SK-N-SH treated with all-trans-retinoic acid at 6 μM for 48 hours (cell line): ENCODE measurements at regions not wholly inside any gene's neighbourhood (a gene's known extent, or its start where the extent isn't known, plus 50 kb on each side); places are given as distances from the start of the nearest gene placed in this dataset.

Source experiments
- ATAC-seq: fragments of 200-7000 bp; cut with Tn5 transposase; 3 replicates; pipeline ENCODE4 v1.9.1; 2020; ENCODE audit warnings: mild to moderate bottlenecking, moderate library complexity
- ARNTL ChIP-seq: fragments of 450-650 bp; formaldehyde crosslinking; IDR thresholded peaks from 2 replicates; pipeline ENCODE4 v1.5.0; 2020; ENCODE audit warnings: low read depth, mild to moderate bottlenecking, moderate library complexity, borderline replicate concordance
- BACH2 ChIP-seq: fragments of 250-450 bp; sonication (Bioruptor Pico); IDR thresholded peaks from 2 replicates; pipeline ENCODE4 v1.9.0; 2021; ENCODE audit warnings: mild to moderate bottlenecking, borderline replicate concordance
- CSDC2 ChIP-seq: fragments of 250-450 bp; sonication (Bioruptor Pico); IDR thresholded peaks from 2 replicates; pipeline ENCODE4 v1.5.0; 2020; ENCODE audit warnings: mild to moderate bottlenecking, moderate library complexity
- CSRNP3 ChIP-seq: fragments of 250-450 bp; sonication (Bioruptor Pico); IDR thresholded peaks from 2 replicates; pipeline ENCODE4 v1.5.1; 2021; ENCODE audit warnings: mild to moderate bottlenecking, moderate library complexity
- ESRRG ChIP-seq: fragments of 250-450 bp; sonication (Bioruptor Pico); IDR thresholded peaks from 2 replicates; pipeline ENCODE4 v1.6.1; 2021; ENCODE audit warnings: mild to moderate bottlenecking
- GLIS3 ChIP-seq: fragments of 250-450 bp; sonication (Bioruptor Pico); IDR thresholded peaks from 2 replicates; pipeline ENCODE4 v1.5.0; 2020; ENCODE audit warnings: mild to moderate bottlenecking, moderate library complexity
- ISL1 ChIP-seq: fragments of 250-450 bp; sonication (Bioruptor Pico); IDR thresholded peaks from 2 replicates; pipeline ENCODE4 v2.1.2; 2022; ENCODE audit warnings: mild to moderate bottlenecking, moderate library complexity
- OSR1 ChIP-seq: fragments of 250-450 bp; sonication (Bioruptor Pico); IDR thresholded peaks from 2 replicates; pipeline ENCODE4 v1.8.0; 2022; ENCODE audit warnings: moderate library complexity, mild to moderate bottlenecking, inconsistent platforms
- PPARA ChIP-seq: fragments of 250-450 bp; sonication (Bioruptor Pico); IDR thresholded peaks from 2 replicates; pipeline ENCODE4 v1.5.0; 2020; ENCODE audit warnings: mild to moderate bottlenecking, borderline replicate concordance
- SNAI2 ChIP-seq: fragments of 250-450 bp; sonication (Bioruptor Pico); IDR thresholded peaks from 2 replicates; pipeline ENCODE4 v1.5.0; 2020; ENCODE audit warnings: mild to moderate bottlenecking, moderate library complexity
- TCF4 ChIP-seq: fragments of 250-450 bp; sonication (Bioruptor Pico); IDR thresholded peaks from 2 replicates; pipeline ENCODE4 v1.8.0; 2021; ENCODE audit warnings: mild to moderate bottlenecking, moderate library complexity, borderline replicate concordance
- TOX ChIP-seq: fragments of 250-450 bp; sonication (Bioruptor Pico); IDR thresholded peaks from 2 replicates; pipeline ENCODE4 v1.8.0; 2021; ENCODE audit warnings: mild to moderate bottlenecking, moderate library complexity, borderline replicate concordance
- TSHZ2 ChIP-seq: fragments of 250-450 bp; sonication (Bioruptor Pico); IDR thresholded peaks from 2 replicates; pipeline ENCODE4 v1.5.0; 2020; ENCODE audit warnings: mild to moderate bottlenecking, moderate library complexity
- ZFP3 ChIP-seq: fragments of 250-450 bp; sonication (Bioruptor Pico); IDR thresholded peaks from 2 replicates; pipeline ENCODE4 v1.5.0; 2020; ENCODE audit warnings: mild to moderate bottlenecking, moderate library complexity
- ZFP30 ChIP-seq: fragments of 450-650 bp; formaldehyde crosslinking; IDR thresholded peaks from 2 replicates; pipeline ENCODE4 v1.5.0; 2022; ENCODE audit warnings: mild to moderate bottlenecking, moderate library complexity
- ZNF565 ChIP-seq: fragments of 450-650 bp; formaldehyde crosslinking; conservative IDR thresholded peaks from 2 replicates; pipeline ENCODE4 v1.5.0; 2020; ENCODE audit warnings: low read depth, mild to moderate bottlenecking, moderate library complexity
- ZNF70 ChIP-seq: fragments of 450-650 bp; formaldehyde crosslinking; IDR thresholded peaks from 2 replicates; pipeline ENCODE4 v1.5.0; 2020; ENCODE audit warnings: mild to moderate bottlenecking, moderate library complexity
- ZNF8 ChIP-seq: fragments of 450-650 bp; formaldehyde crosslinking; IDR thresholded peaks from 2 replicates; pipeline ENCODE4 v1.5.0; 2020; ENCODE audit warnings: mild to moderate bottlenecking, moderate library complexity
- TF ChIP-seq, protein P1 (sequence below): fragments of 250-450 bp; sonication (Bioruptor Pico); IDR thresholded peaks from 2 replicates; pipeline ENCODE4 v1.8.0; 2021; ENCODE audit warnings: low read depth, mild to moderate bottlenecking, moderate library complexity, borderline replicate concordance
- TF ChIP-seq, protein P2 (sequence below): fragments of 250-450 bp; sonication (Bioruptor Pico); IDR thresholded peaks from 2 replicates; pipeline ENCODE4 v1.5.1; 2020; ENCODE audit warnings: low read depth, mild to moderate bottlenecking, moderate library complexity
- TF ChIP-seq, protein P3 (sequence below): fragments of 250-450 bp; sonication (Bioruptor Pico); IDR thresholded peaks from 2 replicates; pipeline ENCODE4 v1.8.0; 2020; ENCODE audit warnings: mild to moderate bottlenecking, moderate library complexity, borderline replicate concordance

GRCh38 chr2:12839339-12839738, 122.6 kb downstream of the TRIB2 start:
- no peak for ATAC-seq
- no peak for TF ChIP-seq ARNTL (CRISPR knock-in tag)
- no peak for TF ChIP-seq TOX
- TF ChIP-seq ZFP30 (CRISPR knock-in tag), result no peak
- TF ChIP-seq OSR1 (CRISPR knock-in tag), result no peak
- TF ChIP-seq, protein P1, sequence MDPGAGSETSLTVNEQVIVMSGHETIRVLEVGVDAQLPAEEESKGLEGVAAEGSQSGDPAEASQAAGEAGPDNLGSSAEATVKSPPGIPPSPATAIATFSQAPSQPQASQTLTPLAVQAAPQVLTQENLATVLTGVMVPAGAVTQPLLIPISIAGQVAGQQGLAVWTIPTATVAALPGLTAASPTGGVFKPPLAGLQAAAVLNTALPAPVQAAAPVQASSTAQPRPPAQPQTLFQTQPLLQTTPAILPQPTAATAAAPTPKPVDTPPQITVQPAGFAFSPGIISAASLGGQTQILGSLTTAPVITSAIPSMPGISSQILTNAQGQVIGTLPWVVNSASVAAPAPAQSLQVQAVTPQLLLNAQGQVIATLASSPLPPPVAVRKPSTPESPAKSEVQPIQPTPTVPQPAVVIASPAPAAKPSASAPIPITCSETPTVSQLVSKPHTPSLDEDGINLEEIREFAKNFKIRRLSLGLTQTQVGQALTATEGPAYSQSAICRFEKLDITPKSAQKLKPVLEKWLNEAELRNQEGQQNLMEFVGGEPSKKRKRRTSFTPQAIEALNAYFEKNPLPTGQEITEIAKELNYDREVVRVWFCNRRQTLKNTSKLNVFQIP (CRISPR knock-in tag), result no peak
- TF ChIP-seq CSDC2 (CRISPR knock-in tag), result no peak
- no peak for TF ChIP-seq BACH2 (CRISPR knock-in tag)
- no peak for TF ChIP-seq ISL1 (CRISPR knock-in tag)
- TF ChIP-seq CSRNP3 (CRISPR knock-in tag), result no peak
- no peak for TF ChIP-seq ZNF8 (CRISPR knock-in tag)
- no peak for TF ChIP-seq TCF4
- TF ChIP-seq, protein P2, sequence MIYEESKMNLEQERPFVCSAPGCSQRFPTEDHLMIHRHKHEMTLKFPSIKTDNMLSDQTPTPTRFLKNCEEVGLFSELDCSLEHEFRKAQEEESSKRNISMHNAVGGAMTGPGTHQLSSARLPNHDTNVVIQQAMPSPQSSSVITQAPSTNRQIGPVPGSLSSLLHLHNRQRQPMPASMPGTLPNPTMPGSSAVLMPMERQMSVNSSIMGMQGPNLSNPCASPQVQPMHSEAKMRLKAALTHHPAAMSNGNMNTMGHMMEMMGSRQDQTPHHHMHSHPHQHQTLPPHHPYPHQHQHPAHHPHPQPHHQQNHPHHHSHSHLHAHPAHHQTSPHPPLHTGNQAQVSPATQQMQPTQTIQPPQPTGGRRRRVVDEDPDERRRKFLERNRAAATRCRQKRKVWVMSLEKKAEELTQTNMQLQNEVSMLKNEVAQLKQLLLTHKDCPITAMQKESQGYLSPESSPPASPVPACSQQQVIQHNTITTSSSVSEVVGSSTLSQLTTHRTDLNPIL, result no peak
- no peak for TF ChIP-seq ZFP3 (CRISPR knock-in tag)
- TF ChIP-seq PPARA (CRISPR knock-in tag), result no peak

DNA sequence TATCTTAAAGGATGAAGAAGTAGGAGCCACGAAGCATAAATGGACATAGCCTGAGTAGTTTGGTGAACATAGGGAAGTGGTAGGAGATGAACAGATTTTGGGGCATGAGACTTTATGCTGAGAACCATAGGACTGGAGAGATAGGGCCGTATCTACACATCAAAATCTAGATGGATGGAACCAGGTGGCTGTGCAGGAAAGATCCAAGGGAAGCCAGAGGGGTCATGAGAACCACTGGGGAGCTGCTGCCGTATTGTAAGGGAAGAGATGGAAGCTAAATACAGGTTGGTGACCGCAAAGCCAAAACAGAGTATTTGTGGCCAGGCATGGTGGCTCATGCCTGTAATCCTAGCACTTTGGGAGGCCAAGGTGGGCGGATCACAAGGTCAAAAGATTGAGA, 124.3 kb downstream of the TRIB2 start:
- TF ChIP-seq, protein P2, result no peak
- TF ChIP-seq TOX, result no peak
- TF ChIP-seq CSRNP3 (CRISPR knock-in tag), result no peak
- TF ChIP-seq OSR1 (CRISPR knock-in tag), result no peak
- TF ChIP-seq, all 23 proteins: peak for 0
- ATAC-seq, result no peak

- no peak for TF ChIP-seq ZNF70
- no peak for ATAC-seq
These were observed 126.2 kb downstream of the TRIB2 start for GRCh38 chr2:12842917-12843316.

- no peak for ATAC-seq
- TF ChIP-seq OSR1 (CRISPR knock-in tag), result no peak
- no peak for TF ChIP-seq ZNF565 (CRISPR knock-in tag)
- TF ChIP-seq, protein P2, result no peak
- no peak for TF ChIP-seq ISL1 (CRISPR knock-in tag)
- TF ChIP-seq ZNF70, result no peak
- TF ChIP-seq ARNTL (CRISPR knock-in tag), result no peak
- TF ChIP-seq BACH2 (CRISPR knock-in tag), result no peak
- no peak for TF ChIP-seq SNAI2 (CRISPR knock-in tag)
- no peak for TF ChIP-seq TOX
- no peak for TF ChIP-seq GLIS3
- TF ChIP-seq TSHZ2 (CRISPR knock-in tag), result no peak
- TF ChIP-seq, protein P3, sequence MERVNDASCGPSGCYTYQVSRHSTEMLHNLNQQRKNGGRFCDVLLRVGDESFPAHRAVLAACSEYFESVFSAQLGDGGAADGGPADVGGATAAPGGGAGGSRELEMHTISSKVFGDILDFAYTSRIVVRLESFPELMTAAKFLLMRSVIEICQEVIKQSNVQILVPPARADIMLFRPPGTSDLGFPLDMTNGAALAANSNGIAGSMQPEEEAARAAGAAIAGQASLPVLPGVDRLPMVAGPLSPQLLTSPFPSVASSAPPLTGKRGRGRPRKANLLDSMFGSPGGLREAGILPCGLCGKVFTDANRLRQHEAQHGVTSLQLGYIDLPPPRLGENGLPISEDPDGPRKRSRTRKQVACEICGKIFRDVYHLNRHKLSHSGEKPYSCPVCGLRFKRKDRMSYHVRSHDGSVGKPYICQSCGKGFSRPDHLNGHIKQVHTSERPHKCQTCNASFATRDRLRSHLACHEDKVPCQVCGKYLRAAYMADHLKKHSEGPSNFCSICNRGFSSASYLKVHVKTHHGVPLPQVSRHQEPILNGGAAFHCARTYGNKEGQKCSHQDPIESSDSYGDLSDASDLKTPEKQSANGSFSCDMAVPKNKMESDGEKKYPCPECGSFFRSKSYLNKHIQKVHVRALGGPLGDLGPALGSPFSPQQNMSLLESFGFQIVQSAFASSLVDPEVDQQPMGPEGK, result no peak
- TF ChIP-seq CSDC2 (CRISPR knock-in tag), result no peak
- no peak for TF ChIP-seq CSRNP3 (CRISPR knock-in tag)
- no peak for TF ChIP-seq ESRRG (CRISPR knock-in tag)
These were observed 127.8 kb downstream of the TRIB2 start for GRCh38 chr2:12844511-12844910.
